ENCODE measurements at regions not wholly inside any gene's neighbourhood (a gene's known extent, or its start where the extent isn't known, plus 50 kb on each side); places are given as distances from the start of the nearest gene placed in this dataset.

GRCh38 chr3:154708554-154708953, 278.6 kb upstream of the GPR149 start:
- TF ChIP-seq RAD21 (IDR thresholded peaks at IDR 0.05; ENCODE audit: low read depth) = no peak
- no peak for TF ChIP-seq MAX (IDR thresholded peaks at IDR 0.05)
- TF ChIP-seq YY1 (IDR thresholded peaks at IDR 0.05; ENCODE audit: low read depth) = no peak
- no peak for TF ChIP-seq NFIC (IDR thresholded peaks at IDR 0.05)
- TF ChIP-seq, protein P1, sequence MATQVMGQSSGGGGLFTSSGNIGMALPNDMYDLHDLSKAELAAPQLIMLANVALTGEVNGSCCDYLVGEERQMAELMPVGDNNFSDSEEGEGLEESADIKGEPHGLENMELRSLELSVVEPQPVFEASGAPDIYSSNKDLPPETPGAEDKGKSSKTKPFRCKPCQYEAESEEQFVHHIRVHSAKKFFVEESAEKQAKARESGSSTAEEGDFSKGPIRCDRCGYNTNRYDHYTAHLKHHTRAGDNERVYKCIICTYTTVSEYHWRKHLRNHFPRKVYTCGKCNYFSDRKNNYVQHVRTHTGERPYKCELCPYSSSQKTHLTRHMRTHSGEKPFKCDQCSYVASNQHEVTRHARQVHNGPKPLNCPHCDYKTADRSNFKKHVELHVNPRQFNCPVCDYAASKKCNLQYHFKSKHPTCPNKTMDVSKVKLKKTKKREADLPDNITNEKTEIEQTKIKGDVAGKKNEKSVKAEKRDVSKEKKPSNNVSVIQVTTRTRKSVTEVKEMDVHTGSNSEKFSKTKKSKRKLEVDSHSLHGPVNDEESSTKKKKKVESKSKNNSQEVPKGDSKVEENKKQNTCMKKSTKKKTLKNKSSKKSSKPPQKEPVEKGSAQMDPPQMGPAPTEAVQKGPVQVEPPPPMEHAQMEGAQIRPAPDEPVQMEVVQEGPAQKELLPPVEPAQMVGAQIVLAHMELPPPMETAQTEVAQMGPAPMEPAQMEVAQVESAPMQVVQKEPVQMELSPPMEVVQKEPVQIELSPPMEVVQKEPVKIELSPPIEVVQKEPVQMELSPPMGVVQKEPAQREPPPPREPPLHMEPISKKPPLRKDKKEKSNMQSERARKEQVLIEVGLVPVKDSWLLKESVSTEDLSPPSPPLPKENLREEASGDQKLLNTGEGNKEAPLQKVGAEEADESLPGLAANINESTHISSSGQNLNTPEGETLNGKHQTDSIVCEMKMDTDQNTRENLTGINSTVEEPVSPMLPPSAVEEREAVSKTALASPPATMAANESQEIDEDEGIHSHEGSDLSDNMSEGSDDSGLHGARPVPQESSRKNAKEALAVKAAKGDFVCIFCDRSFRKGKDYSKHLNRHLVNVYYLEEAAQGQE (IDR thresholded peaks at IDR 0.05; ENCODE audit: low read depth) = no peak
- TF ChIP-seq CEBPB (IDR thresholded peaks at IDR 0.05) = no peak
- TF ChIP-seq ZBTB7A (IDR thresholded peaks at IDR 0.05; ENCODE audit: low read depth) = no peak
- TF ChIP-seq TEAD4 (IDR thresholded peaks at IDR 0.05) = no peak
- no peak for TF ChIP-seq FOXM1 (IDR thresholded peaks at IDR 0.05; ENCODE audit: borderline replicate concordance, low read depth)
- TF ChIP-seq TCF12 (IDR thresholded peaks at IDR 0.05; ENCODE audit: low read depth) = no peak
- TF ChIP-seq EP300 (IDR thresholded peaks at IDR 0.05; ENCODE audit: borderline replicate concordance) = no peak
- no peak for TF ChIP-seq EGR1 (IDR thresholded peaks at IDR 0.05)
- TF ChIP-seq CREB1 (IDR thresholded peaks at IDR 0.05; ENCODE audit: low read depth) = no peak
- TF ChIP-seq TAF1 (IDR thresholded peaks at IDR 0.05; ENCODE audit: low read depth) = no peak
- TF ChIP-seq, protein P2, sequence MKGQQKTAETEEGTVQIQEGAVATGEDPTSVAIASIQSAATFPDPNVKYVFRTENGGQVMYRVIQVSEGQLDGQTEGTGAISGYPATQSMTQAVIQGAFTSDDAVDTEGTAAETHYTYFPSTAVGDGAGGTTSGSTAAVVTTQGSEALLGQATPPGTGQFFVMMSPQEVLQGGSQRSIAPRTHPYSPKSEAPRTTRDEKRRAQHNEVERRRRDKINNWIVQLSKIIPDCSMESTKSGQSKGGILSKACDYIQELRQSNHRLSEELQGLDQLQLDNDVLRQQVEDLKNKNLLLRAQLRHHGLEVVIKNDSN (IDR thresholded peaks at IDR 0.05) = no peak

DNA sequence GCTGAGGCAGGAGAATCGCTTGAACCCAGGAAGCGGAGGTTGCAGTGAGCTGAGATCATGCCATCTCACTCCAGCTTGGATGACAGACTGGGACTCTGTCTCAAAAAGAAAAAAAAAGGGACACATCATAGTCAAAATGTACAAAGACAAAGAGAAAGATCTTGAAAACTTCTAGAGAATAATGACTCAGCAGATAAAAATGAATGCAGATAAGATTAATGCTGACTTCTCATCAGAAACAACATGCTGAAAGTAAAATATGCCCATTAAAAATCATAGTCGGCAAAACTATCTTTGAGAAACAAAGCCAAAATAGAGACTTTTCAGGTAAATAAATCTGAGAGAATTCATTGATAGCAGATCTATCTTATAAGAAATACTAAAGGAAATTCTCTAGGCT, 271.1 kb upstream of the GPR149 start:
- TF ChIP-seq TEAD4 (IDR thresholded peaks at IDR 0.05) (no peak), RAD21 (IDR thresholded peaks at IDR 0.05; ENCODE audit: low read depth) (no peak), YY1 (IDR thresholded peaks at IDR 0.05; ENCODE audit: low read depth) (no peak), EP300 (IDR thresholded peaks at IDR 0.05; ENCODE audit: borderline replicate concordance) (no peak), EGR1 (IDR thresholded peaks at IDR 0.05) (no peak), ZBTB7A (IDR thresholded peaks at IDR 0.05; ENCODE audit: low read depth) (no peak), TCF12 (IDR thresholded peaks at IDR 0.05; ENCODE audit: low read depth) (no peak), FOXM1 (IDR thresholded peaks at IDR 0.05; ENCODE audit: borderline replicate concordance, low read depth) (no peak), TAF1 (IDR thresholded peaks at IDR 0.05; ENCODE audit: low read depth) (no peak), NFIC (IDR thresholded peaks at IDR 0.05) (no peak), CREB1 (IDR thresholded peaks at IDR 0.05; ENCODE audit: low read depth) (no peak), CEBPB (IDR thresholded peaks at IDR 0.05) (no peak), MAX (IDR thresholded peaks at IDR 0.05) (no peak)
- TF ChIP-seq, protein P2 (IDR thresholded peaks at IDR 0.05) = no peak
- TF ChIP-seq, protein P1 (IDR thresholded peaks at IDR 0.05; ENCODE audit: low read depth) = no peak

DNA sequence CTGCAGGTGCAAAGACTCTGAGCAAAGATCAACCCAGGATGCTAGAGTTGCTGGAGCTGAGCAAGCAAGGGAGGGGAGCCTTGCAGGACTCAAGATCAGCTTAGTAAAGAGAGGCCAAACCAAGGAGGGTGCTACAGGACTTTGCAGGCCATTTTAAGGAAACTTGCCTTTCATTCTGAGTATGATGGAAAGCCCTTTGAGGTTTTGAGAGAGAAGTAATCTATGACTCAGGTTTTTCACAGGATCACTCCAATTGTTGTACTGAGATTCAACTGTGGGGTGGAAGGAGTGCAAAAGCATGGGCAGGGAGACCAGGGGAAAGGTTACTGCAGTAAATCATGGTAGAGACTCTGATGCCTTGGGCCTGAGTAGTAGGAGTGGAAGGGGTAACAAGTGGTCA, 260.4 kb upstream of the GPR149 start:
- TF ChIP-seq, protein P1 (IDR thresholded peaks at IDR 0.05; ENCODE audit: low read depth) = no peak
- no peak for TF ChIP-seq NFIC (IDR thresholded peaks at IDR 0.05)
- TF ChIP-seq RAD21 (IDR thresholded peaks at IDR 0.05; ENCODE audit: low read depth) = no peak
- TF ChIP-seq YY1 (IDR thresholded peaks at IDR 0.05; ENCODE audit: low read depth) = no peak
- no peak for TF ChIP-seq TAF1 (IDR thresholded peaks at IDR 0.05; ENCODE audit: low read depth)
- TF ChIP-seq EGR1 (IDR thresholded peaks at IDR 0.05) = no peak
- TF ChIP-seq EP300 (IDR thresholded peaks at IDR 0.05; ENCODE audit: borderline replicate concordance) = no peak
- TF ChIP-seq CREB1 (IDR thresholded peaks at IDR 0.05; ENCODE audit: low read depth) = no peak
- no peak for TF ChIP-seq TEAD4 (IDR thresholded peaks at IDR 0.05)
- no peak for TF ChIP-seq ZBTB7A (IDR thresholded peaks at IDR 0.05; ENCODE audit: low read depth)
- no peak for TF ChIP-seq CEBPB (IDR thresholded peaks at IDR 0.05)
- no peak for TF ChIP-seq FOXM1 (IDR thresholded peaks at IDR 0.05; ENCODE audit: borderline replicate concordance, low read depth)
- TF ChIP-seq, protein P2 (IDR thresholded peaks at IDR 0.05) = no peak
- no peak for TF ChIP-seq TCF12 (IDR thresholded peaks at IDR 0.05; ENCODE audit: low read depth)
- no peak for TF ChIP-seq MAX (IDR thresholded peaks at IDR 0.05)
